ENCODE measurements at regions not wholly inside any gene's neighbourhood (a gene's known extent, or its start where the extent isn't known, plus 50 kb on each side); places are given as distances from the start of the nearest gene placed in this dataset.

DNA sequence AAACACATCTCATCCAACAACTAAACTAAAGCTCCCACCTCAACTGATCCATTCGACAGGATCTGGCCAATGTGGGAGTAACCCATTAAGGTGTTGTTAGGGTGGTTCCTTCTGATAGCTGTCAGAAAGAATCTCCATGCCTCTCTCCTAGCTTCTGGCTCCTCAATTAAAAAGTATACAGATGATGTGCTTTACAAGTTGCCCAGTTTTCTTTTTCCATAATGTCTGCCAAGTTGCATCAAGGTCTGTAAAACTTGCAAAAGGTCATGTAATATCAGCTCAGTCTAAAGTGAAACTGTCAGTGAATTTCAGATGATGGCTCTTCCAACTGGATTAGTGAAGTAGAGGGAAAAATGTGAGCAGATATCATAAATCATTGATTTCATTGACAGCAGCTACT lies 191.8 kb downstream of the RAB28 start:
- no peaks in the 10 kb centered on the region for H3K4me1 ChIP-seq (ENCODE audit: insufficient read depth, poor library complexity, severe bottlenecking)
- H3K36me3 ChIP-seq (ENCODE audit: low read depth) = no peaks in the 10 kb centered on the region
- no peaks in the 10 kb centered on the region for H3K27me3 ChIP-seq (ENCODE audit: insufficient read depth, poor library complexity, severe bottlenecking)
- peaks cover 2% of the 10 kb centered on the region for H3K9me3 ChIP-seq (ENCODE audit: severe bottlenecking)
- ATAC-seq (ENCODE audit: low read depth) = no peak
- H3K27ac ChIP-seq (ENCODE audit: poor library complexity, severe bottlenecking) = no peak overlapping the region
- no peak overlapping the region for H3K4me3 ChIP-seq (ENCODE audit: severe bottlenecking)
- TF ChIP-seq CTCF (IDR thresholded peaks at IDR 0.05; ENCODE audit: poor library complexity, severe bottlenecking) = no peak
- no peak for DNase-seq (ENCODE audit: low spot score)

DNA sequence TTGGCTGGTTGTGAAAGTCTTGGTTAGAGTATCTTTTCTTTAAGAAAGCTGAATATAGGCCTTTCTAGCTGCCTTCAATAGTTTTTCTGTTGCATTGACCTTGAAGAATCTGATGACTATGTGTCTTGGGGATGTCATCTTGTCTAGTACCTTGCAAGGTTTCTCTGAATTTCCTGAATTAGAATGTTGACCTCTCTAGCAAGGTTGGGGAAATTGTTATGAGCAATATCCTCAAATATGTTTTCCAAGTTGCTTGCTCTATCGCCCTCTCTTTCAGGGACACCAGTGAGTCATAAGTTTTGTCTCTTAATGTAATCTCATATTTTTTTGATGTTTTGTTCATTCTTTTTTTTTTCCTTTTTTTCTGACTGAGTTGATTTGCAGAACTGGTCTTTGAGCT lies 194.7 kb downstream of the RAB28 start:
- TF ChIP-seq CTCF (IDR thresholded peaks at IDR 0.05; ENCODE audit: poor library complexity, severe bottlenecking) = no peak
- ATAC-seq (ENCODE audit: low read depth) (peak; percentile 57; the same call in 1 of the 3 replicates), DNase-seq (ENCODE audit: low spot score) (no peak)
- Histone ChIP-seq H3K4me3 (ENCODE audit: severe bottlenecking) (no peak overlapping the region), H3K27me3 (ENCODE audit: insufficient read depth, poor library complexity, severe bottlenecking) (no peaks in the 10 kb centered on the region), H3K27ac (ENCODE audit: poor library complexity, severe bottlenecking) (no peak overlapping the region), H3K9me3 (ENCODE audit: severe bottlenecking) (peaks cover 2% of the 10 kb centered on the region), H3K4me1 (ENCODE audit: insufficient read depth, poor library complexity, severe bottlenecking) (no peaks in the 10 kb centered on the region), H3K36me3 (ENCODE audit: low read depth) (no peaks in the 10 kb centered on the region)

- Histone ChIP-seq H3K27ac (ENCODE audit: poor library complexity, severe bottlenecking) (no peak overlapping the region), H3K27me3 (ENCODE audit: insufficient read depth, poor library complexity, severe bottlenecking) (no peaks in the 10 kb centered on the region), H3K4me3 (ENCODE audit: severe bottlenecking) (no peak overlapping the region), H3K9me3 (ENCODE audit: severe bottlenecking) (peaks cover 2% of the 10 kb centered on the region), H3K4me1 (ENCODE audit: insufficient read depth, poor library complexity, severe bottlenecking) (no peaks in the 10 kb centered on the region), H3K36me3 (ENCODE audit: low read depth) (no peaks in the 10 kb centered on the region)
- ATAC-seq (ENCODE audit: low read depth) (no peak), DNase-seq (ENCODE audit: low spot score) (no peak)
- TF ChIP-seq CTCF (IDR thresholded peaks at IDR 0.05; ENCODE audit: poor library complexity, severe bottlenecking) = no peak
Measured at GRCh38 chr4:13285336-13285735, 198.8 kb downstream of the RAB28 start.

- no peaks in the 10 kb centered on the region for H3K36me3 ChIP-seq (ENCODE audit: low read depth)
- ATAC-seq (ENCODE audit: low read depth) (no peak), DNase-seq (ENCODE audit: low spot score) (no peak)
- no peak overlapping the region for H3K4me3 ChIP-seq (ENCODE audit: severe bottlenecking)
- H3K9me3 ChIP-seq (ENCODE audit: severe bottlenecking) = peaks cover 2% of the 10 kb centered on the region
- H3K27me3 ChIP-seq (ENCODE audit: insufficient read depth, poor library complexity, severe bottlenecking) = no peaks in the 10 kb centered on the region
- no peaks in the 10 kb centered on the region for H3K4me1 ChIP-seq (ENCODE audit: insufficient read depth, poor library complexity, severe bottlenecking)
- no peak for TF ChIP-seq CTCF (IDR thresholded peaks at IDR 0.05; ENCODE audit: poor library complexity, severe bottlenecking)
- H3K27ac ChIP-seq (ENCODE audit: poor library complexity, severe bottlenecking) = no peak overlapping the region
Measured at GRCh38 chr4:13284932-13285331, 199.2 kb downstream of the RAB28 start.

DNA sequence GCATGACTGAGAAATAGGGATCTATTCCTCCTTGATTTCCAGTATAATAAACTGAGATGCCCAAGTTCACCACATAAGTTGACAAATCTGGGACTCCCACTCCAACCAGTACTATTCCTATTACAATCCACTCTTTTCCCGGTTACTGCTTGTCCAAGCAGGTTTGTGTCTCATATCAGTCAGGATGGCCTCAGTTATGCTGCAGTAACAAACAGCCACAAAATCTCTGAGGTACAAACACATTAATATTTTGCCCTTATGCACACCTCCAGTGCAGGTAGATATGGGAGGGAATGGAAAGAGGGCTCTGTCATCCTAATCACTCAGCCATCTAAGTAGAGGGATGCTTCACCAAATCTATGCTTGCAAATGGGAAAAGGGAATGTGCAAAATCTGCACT lies 207.8 kb downstream of the RAB28 start:
- Histone ChIP-seq H3K27ac (ENCODE audit: poor library complexity, severe bottlenecking) (no peak overlapping the region), H3K4me3 (ENCODE audit: severe bottlenecking) (no peak overlapping the region), H3K36me3 (ENCODE audit: low read depth) (no peaks in the 10 kb centered on the region), H3K27me3 (ENCODE audit: insufficient read depth, poor library complexity, severe bottlenecking) (no peaks in the 10 kb centered on the region), H3K9me3 (ENCODE audit: severe bottlenecking) (no peaks in the 10 kb centered on the region), H3K4me1 (ENCODE audit: insufficient read depth, poor library complexity, severe bottlenecking) (no peaks in the 10 kb centered on the region)
- DNase-seq (ENCODE audit: low spot score) (no peak), ATAC-seq (ENCODE audit: low read depth) (no peak)
- TF ChIP-seq CTCF (IDR thresholded peaks at IDR 0.05; ENCODE audit: poor library complexity, severe bottlenecking) = no peak

Data from RWPE2 (cell line).